PC-3 (cell line): ENCODE measurements at regions not wholly inside any gene's neighbourhood (a gene's known extent, or its start where the extent isn't known, plus 50 kb on each side); places are given as distances from the start of the nearest gene placed in this dataset.

Experiments used
- ATAC-seq: fragments of 200-7000 bp; cut with Tn5 transposase; 2 replicates; pipeline ENCODE4 v1.9.1; 2020; ENCODE audit warnings: mild to moderate bottlenecking, moderate library complexity
- BruUV-seq: library from RNA; stranded (reverse); fragments of 400-500 nt; replicated peaks from 2 replicates; lab custom pipeline; 2021; lab: Mats Ljungman, UMichigan
- CTCF ChIA-PET: fragments of 300-600 bp; sonication (Branson Sonifier 250); formaldehyde crosslinking; loops from one replicate; lab custom pipeline; 2022; ENCODE audit warnings: antibody characterized with exemption; lab: Charles Lee
- POLR2A ChIA-PET: fragments of 300-600 bp; sonication (Branson Sonifier 250); formaldehyde crosslinking; loops from one replicate; lab custom pipeline; 2022; ENCODE audit warnings: antibody characterized with exemption; ENCODE audit not compliant: unreplicated experiment; lab: Charles Lee
- DNase-seq: peaks from one replicate; pipeline ENCODE4 v3.0.0-alpha.2; 2015
- H2AFZ ChIP-seq: fragments of 300-600 bp; sonication (generic); 2 replicates; pipeline ENCODE4 v1.6.0; 2016; ENCODE audit warnings: antibody characterized with exemption, low read length
- H3F3A ChIP-seq: fragments of 300-600 bp; sonication (generic); one replicate; pipeline ENCODE4 v1.6.0; 2017; ENCODE audit warnings: antibody characterized with exemption, low read length, control low read depth, mild to moderate bottlenecking; ENCODE audit not compliant: unreplicated experiment
- H3K27ac ChIP-seq: fragments of 300-600 bp; sonication (generic); 2 replicates; pipeline ENCODE4 v1.5.1; 2016; ENCODE audit warnings: mild to moderate bottlenecking, low read length
- H3K27me3 ChIP-seq: fragments of 300-600 bp; sonication (generic); 2 replicates; pipeline ENCODE4 v1.6.1; 2016; ENCODE audit warnings: low read length, mixed read lengths
- H3K36me3 ChIP-seq: fragments of 300-600 bp; sonication (generic); 2 replicates; pipeline ENCODE4 v1.6.1; 2016; ENCODE audit warnings: low read depth, mixed run types, low read length, mixed read lengths
- H3K4me1 ChIP-seq: fragments of 300-600 bp; sonication (generic); 2 replicates; pipeline ENCODE4 v1.5.1; 2016; ENCODE audit warnings: low read length; ENCODE audit not compliant: insufficient read depth
- H3K4me2 ChIP-seq: fragments of 300-600 bp; sonication (generic); 2 replicates; pipeline ENCODE4 v1.6.0; 2016; ENCODE audit warnings: low read length
- H3K4me3 ChIP-seq: fragments of 300-600 bp; sonication (generic); 2 replicates; pipeline ENCODE4 v1.5.1; 2016; ENCODE audit warnings: mild to moderate bottlenecking, low read length, mixed read lengths
- H3K79me2 ChIP-seq: fragments of 300-600 bp; sonication (generic); 2 replicates; pipeline ENCODE4 v1.6.1; 2017; ENCODE audit warnings: low read length, mixed read lengths
- H3K9ac ChIP-seq: fragments of 300-600 bp; sonication (generic); 2 replicates; pipeline ENCODE4 v1.6.0; 2016; ENCODE audit warnings: mild to moderate bottlenecking, low read length
- H3K9me2 ChIP-seq: fragments of 300-600 bp; sonication (generic); replicated peaks from 2 replicates; pipeline ENCODE4 v1.6.1; 2016; ENCODE audit warnings: mixed run types, low read length, mixed read lengths
- H3K9me3 ChIP-seq: fragments of 300-600 bp; sonication (generic); 2 replicates; pipeline ENCODE4 v1.6.1; 2016; ENCODE audit warnings: low read length, mixed read lengths
- H4K20me1 ChIP-seq: fragments of 300-600 bp; sonication (generic); 2 replicates; pipeline ENCODE4 v1.6.1; 2016; ENCODE audit warnings: low read length, mixed read lengths
- EZH2 ChIP-seq: fragments of 300-600 bp; sonication (generic); IDR thresholded peaks from one replicate; pipeline ENCODE4 v1.6.1; 2017; ENCODE audit warnings: antibody characterized with exemption, mild to moderate bottlenecking, low read length; ENCODE audit not compliant: unreplicated experiment
- EZH2phosphoT487 ChIP-seq: fragments of 300-600 bp; sonication (generic); IDR thresholded peaks from 2 replicates; pipeline ENCODE4 v1.6.1; 2018; ENCODE audit warnings: mild to moderate bottlenecking, antibody characterized with exemption, low read length, borderline replicate concordance
- intact Hi-C: fragments of 100-400 bp; cut with micrococcal nuclease; formaldehyde crosslinking; loops from 2 replicates; pipeline ENCODE4 v1.9.0; 2023
- TF ChIP-seq, protein P1 (sequence below): fragments of 300-600 bp; sonication (generic); conservative IDR thresholded peaks from 2 replicates; pipeline ENCODE4 v1.5.1; 2017; ENCODE audit warnings: antibody characterized with exemption, low read depth, mild to moderate bottlenecking, low read length

DNA sequence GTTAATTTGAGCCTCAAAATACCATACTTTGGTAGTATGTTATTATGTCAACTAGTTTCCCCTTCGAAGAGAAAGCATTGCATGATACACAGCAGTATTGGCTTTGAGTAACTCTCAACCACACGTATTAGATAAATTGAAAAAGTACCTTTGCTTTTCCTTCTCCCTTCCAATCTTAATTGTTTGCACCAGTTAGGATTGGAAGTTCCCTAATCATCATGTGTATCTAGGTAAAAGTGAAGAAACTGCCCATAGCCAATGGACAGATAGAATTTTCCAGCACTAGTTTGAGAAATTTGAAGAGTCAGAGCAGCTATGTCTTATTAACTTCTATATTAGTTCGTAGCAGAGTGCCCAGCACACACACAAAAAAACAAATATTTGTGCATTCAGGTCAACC, 241.3 kb downstream of the COX7B2 start:
- Histone ChIP-seq H3K4me2 (no peak overlapping the region), H4K20me1 (no peaks in the 10 kb centered on the region), H3K27ac (no peak overlapping the region), H3K9me3 (no peaks in the 10 kb centered on the region), H3K27me3 (no peaks in the 10 kb centered on the region), H3F3A (no peaks in the 10 kb centered on the region), H3K9me2 (no peaks in the 10 kb centered on the region), H3K4me1 (no peaks in the 10 kb centered on the region), H2AFZ (no peak overlapping the region), H3K79me2 (no peaks in the 10 kb centered on the region), H3K36me3 (no peaks in the 10 kb centered on the region), H3K9ac (no peak overlapping the region), H3K4me3 (no peak overlapping the region)
- no peak for DNase-seq
- no peak for TF ChIP-seq EZH2phosphoT487
- no peak for TF ChIP-seq EZH2
- TF ChIP-seq, protein P1, sequence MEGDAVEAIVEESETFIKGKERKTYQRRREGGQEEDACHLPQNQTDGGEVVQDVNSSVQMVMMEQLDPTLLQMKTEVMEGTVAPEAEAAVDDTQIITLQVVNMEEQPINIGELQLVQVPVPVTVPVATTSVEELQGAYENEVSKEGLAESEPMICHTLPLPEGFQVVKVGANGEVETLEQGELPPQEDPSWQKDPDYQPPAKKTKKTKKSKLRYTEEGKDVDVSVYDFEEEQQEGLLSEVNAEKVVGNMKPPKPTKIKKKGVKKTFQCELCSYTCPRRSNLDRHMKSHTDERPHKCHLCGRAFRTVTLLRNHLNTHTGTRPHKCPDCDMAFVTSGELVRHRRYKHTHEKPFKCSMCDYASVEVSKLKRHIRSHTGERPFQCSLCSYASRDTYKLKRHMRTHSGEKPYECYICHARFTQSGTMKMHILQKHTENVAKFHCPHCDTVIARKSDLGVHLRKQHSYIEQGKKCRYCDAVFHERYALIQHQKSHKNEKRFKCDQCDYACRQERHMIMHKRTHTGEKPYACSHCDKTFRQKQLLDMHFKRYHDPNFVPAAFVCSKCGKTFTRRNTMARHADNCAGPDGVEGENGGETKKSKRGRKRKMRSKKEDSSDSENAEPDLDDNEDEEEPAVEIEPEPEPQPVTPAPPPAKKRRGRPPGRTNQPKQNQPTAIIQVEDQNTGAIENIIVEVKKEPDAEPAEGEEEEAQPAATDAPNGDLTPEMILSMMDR, result no peak
- CTCF ChIA-PET, result no interaction called here
- BruUV-seq, result no TSS peak
- POLR2A ChIA-PET, result no interaction called here
- intact Hi-C loops, result no loop called here
- no peak for ATAC-seq

DNA sequence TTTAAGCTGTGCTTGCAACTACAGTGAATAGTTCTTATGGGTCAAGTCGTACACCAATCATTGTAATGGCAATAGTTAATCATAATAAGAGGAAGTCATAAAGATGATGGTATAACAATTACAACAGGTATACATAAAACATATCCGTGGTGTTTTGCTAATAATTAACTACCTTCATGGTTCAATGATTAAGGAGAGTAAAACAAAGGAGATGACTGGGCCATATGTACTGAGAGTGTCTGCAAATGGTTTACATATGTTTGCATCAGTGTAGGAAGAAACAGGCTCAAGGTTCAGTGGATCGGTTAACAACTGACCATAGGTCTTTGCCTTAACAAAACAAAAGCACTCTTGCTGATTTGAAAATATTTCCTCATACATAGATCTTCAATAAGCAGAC, 253.0 kb downstream of the COX7B2 start:
- POLR2A ChIA-PET, result no interaction called here
- H3K27me3 ChIP-seq, result no peaks in the 10 kb centered on the region
- no peaks in the 10 kb centered on the region for H3K4me1 ChIP-seq
- H3K9me2 ChIP-seq, result no peaks in the 10 kb centered on the region
- no peaks in the 10 kb centered on the region for H3K36me3 ChIP-seq
- no peak for TF ChIP-seq EZH2
- TF ChIP-seq, protein P1, result no peak
- no peak for TF ChIP-seq EZH2phosphoT487
- no peak overlapping the region for H3K9ac ChIP-seq
- H3K4me2 ChIP-seq, result no peak overlapping the region
- no peaks in the 10 kb centered on the region for H3F3A ChIP-seq
- H3K4me3 ChIP-seq, result no peak overlapping the region
- H3K79me2 ChIP-seq, result no peaks in the 10 kb centered on the region
- no TSS peak for BruUV-seq
- intact Hi-C loops, result no loop called here
- CTCF ChIA-PET, result no interaction called here
- DNase-seq (no peak), ATAC-seq (no peak)
- no peak overlapping the region for H3K27ac ChIP-seq
- no peak overlapping the region for H2AFZ ChIP-seq
- H4K20me1 ChIP-seq, result no peaks in the 10 kb centered on the region
- H3K9me3 ChIP-seq, result no peaks in the 10 kb centered on the region

DNA sequence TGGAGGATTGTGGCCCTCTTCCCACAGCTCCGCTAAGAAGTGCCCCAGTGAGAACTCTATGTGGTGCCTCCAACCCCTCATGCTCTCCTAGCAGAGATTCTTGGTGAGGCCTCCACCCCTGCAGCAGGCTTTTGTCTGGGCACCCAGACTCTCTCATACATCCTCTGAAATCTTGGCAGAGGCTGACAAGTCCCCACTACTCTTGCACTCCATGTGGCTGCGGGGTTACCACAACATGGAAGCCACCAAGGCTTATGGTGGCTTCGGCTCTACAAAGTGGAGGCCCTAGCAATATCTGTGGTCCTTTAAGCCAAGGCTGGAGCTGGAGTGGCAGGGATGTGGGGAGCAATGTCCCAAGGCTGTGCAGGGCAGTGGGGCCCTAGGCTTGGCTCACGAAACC, 255.2 kb downstream of the COX7B2 start:
- H3K4me1 ChIP-seq, result no peaks in the 10 kb centered on the region
- ATAC-seq (no peak), DNase-seq (no peak)
- H3K27ac ChIP-seq, result no peak overlapping the region
- no peaks in the 10 kb centered on the region for H3K9me3 ChIP-seq
- H3K79me2 ChIP-seq, result no peaks in the 10 kb centered on the region
- TF ChIP-seq, protein P1, result no peak
- TF ChIP-seq EZH2 (no peak), EZH2phosphoT487 (no peak)
- no peak overlapping the region for H3K4me2 ChIP-seq
- no peaks in the 10 kb centered on the region for H3K27me3 ChIP-seq
- ChIA-PET CTCF (no interaction called here), POLR2A (no interaction called here)
- H3K9ac ChIP-seq, result no peak overlapping the region
- H3F3A ChIP-seq, result no peaks in the 10 kb centered on the region
- H3K4me3 ChIP-seq, result no peak overlapping the region
- H3K36me3 ChIP-seq, result no peaks in the 10 kb centered on the region
- no peak overlapping the region for H2AFZ ChIP-seq
- intact Hi-C loops, result no loop called here
- no peaks in the 10 kb centered on the region for H3K9me2 ChIP-seq
- no peaks in the 10 kb centered on the region for H4K20me1 ChIP-seq
- no TSS peak for BruUV-seq
